ENCODE measurements at regions not wholly inside any gene's neighbourhood (a gene's known extent, or its start where the extent isn't known, plus 50 kb on each side); places are given as distances from the start of the nearest gene placed in this dataset.

- Histone ChIP-seq H3K27me3 (ENCODE audit: control insufficient read depth, insufficient read depth, low read length) (no peaks in the 10 kb centered on the region; the same call in 1 of the 2 replicates), H3K4me3 (ENCODE audit: low read depth, low read length) (no peak overlapping the region), H3K36me3 (ENCODE audit: control insufficient read depth, insufficient read depth, low read length) (no peaks in the 10 kb centered on the region)
- CTCF ChIA-PET: no interaction called here
- POLR2A ChIA-PET: no interaction called here
- DNase-seq (ENCODE audit: low read depth): no peak
- no peak for TF ChIP-seq CTCF (IDR thresholded peaks at IDR 0.05; ENCODE audit: insufficient read depth, low read depth, low read length)
Measured at GRCh38 chr4:3821580-3822229, 55.5 kb downstream of the ADRA2C start.

GRCh38 chr4:3822230-3822947 is 56.2 kb downstream of the ADRA2C start:
- DNase-seq (ENCODE audit: low read depth): no peak
- no peaks in the 10 kb centered on the region for H3K27me3 ChIP-seq (ENCODE audit: control insufficient read depth, insufficient read depth, low read length)
- POLR2A ChIA-PET: no interaction called here
- CTCF ChIA-PET: no interaction called here
- no peak for TF ChIP-seq CTCF (IDR thresholded peaks at IDR 0.05; ENCODE audit: insufficient read depth, low read depth, low read length)
- no peaks in the 10 kb centered on the region for H3K36me3 ChIP-seq (ENCODE audit: control insufficient read depth, insufficient read depth, low read length)
- H3K4me3 ChIP-seq (ENCODE audit: low read depth, low read length): no peak overlapping the region

GRCh38 chr4:3823496-3824341 is 57.5 kb downstream of the ADRA2C start:
- Histone ChIP-seq H3K36me3 (ENCODE audit: control insufficient read depth, insufficient read depth, low read length) (no peaks in the 10 kb centered on the region), H3K27me3 (ENCODE audit: control insufficient read depth, insufficient read depth, low read length) (no peaks in the 10 kb centered on the region; the same call in 1 of the 2 replicates), H3K4me3 (ENCODE audit: low read depth, low read length) (no peak overlapping the region)
- no peak for DNase-seq (ENCODE audit: low read depth)
- ChIA-PET POLR2A (no interaction called here), CTCF (no interaction called here)
- no peak for TF ChIP-seq CTCF (IDR thresholded peaks at IDR 0.05; ENCODE audit: insufficient read depth, low read depth, low read length)

- CTCF ChIA-PET: no interaction called here
- Histone ChIP-seq H3K36me3 (ENCODE audit: control insufficient read depth, insufficient read depth, low read length) (no peaks in the 10 kb centered on the region), H3K27me3 (ENCODE audit: control insufficient read depth, insufficient read depth, low read length) (peaks cover 1% of the 10 kb centered on the region; the same call in 1 of the 2 replicates), H3K4me3 (ENCODE audit: low read depth, low read length) (no peak overlapping the region)
- no peak for DNase-seq (ENCODE audit: low read depth)
- no peak for TF ChIP-seq CTCF (IDR thresholded peaks at IDR 0.05; ENCODE audit: insufficient read depth, low read depth, low read length)
- POLR2A ChIA-PET: no interaction called here
Measured at GRCh38 chr4:3824521-3825270, 58.5 kb downstream of the ADRA2C start.
